ENCODE measurements at regions not wholly inside any gene's neighbourhood (a gene's known extent, or its start where the extent isn't known, plus 50 kb on each side); places are given as distances from the start of the nearest gene placed in this dataset.

DNA sequence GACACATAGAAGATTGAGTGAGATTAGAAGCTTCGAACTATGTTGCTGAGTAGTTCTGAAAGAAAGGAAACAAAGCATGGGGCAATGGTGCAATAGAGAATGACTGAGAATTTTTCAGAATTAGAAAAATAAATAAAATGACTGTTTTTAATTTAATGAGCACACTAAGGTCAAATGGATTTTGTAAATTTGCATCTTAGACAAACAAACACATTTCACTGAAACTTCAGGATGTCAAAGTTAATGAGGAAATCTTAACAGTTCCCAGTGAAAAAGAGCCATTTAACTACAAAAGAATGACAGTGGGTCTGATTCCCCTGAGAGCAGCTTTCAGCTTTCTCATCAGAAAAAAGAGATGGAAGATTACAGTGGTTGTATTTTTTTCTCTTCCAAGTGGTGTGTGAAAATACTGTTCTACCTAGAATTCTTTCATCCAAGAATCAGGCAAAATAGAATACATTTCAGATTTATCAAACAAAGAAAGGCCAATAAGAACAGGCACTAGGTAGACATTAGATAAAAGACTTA lies 591.9 kb downstream of the SEMA5A start:
- no peaks in the 10 kb centered on the region for H4K20me1 ChIP-seq (ENCODE audit: control insufficient read depth, insufficient read depth, low read depth, low read length)
- no peaks in the 10 kb centered on the region for H3K9me3 ChIP-seq (ENCODE audit: control insufficient read depth, insufficient read depth, low read length)
- TF ChIP-seq, protein P1, sequence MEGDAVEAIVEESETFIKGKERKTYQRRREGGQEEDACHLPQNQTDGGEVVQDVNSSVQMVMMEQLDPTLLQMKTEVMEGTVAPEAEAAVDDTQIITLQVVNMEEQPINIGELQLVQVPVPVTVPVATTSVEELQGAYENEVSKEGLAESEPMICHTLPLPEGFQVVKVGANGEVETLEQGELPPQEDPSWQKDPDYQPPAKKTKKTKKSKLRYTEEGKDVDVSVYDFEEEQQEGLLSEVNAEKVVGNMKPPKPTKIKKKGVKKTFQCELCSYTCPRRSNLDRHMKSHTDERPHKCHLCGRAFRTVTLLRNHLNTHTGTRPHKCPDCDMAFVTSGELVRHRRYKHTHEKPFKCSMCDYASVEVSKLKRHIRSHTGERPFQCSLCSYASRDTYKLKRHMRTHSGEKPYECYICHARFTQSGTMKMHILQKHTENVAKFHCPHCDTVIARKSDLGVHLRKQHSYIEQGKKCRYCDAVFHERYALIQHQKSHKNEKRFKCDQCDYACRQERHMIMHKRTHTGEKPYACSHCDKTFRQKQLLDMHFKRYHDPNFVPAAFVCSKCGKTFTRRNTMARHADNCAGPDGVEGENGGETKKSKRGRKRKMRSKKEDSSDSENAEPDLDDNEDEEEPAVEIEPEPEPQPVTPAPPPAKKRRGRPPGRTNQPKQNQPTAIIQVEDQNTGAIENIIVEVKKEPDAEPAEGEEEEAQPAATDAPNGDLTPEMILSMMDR (IDR thresholded peaks at IDR 0.05; ENCODE audit: low read depth, low read length, poor library complexity, severe bottlenecking), result no peak
- no peak for TF ChIP-seq EZH2phosphoT487 (IDR thresholded peaks at IDR 0.05; ENCODE audit: borderline replicate concordance, low read length)
- H3K36me3 ChIP-seq (ENCODE audit: control insufficient read depth, low read length), result no peaks in the 10 kb centered on the region
- no peaks in the 10 kb centered on the region for H3K27me3 ChIP-seq (ENCODE audit: control insufficient read depth, low read length)
- peaks cover 25% of the 10 kb centered on the region for H3F3A ChIP-seq (ENCODE audit: control insufficient read depth, insufficient read depth)
- H3K4me1 ChIP-seq (ENCODE audit: control insufficient read depth, low read length), result peaks cover 59% of the 10 kb centered on the region
- peak overlapping the region; percentile 24; the same call in 1 of the 2 replicates for H3K4me3 ChIP-seq (ENCODE audit: low read length)
- no peaks in the 10 kb centered on the region for H3K79me2 ChIP-seq (ENCODE audit: control insufficient read depth, low read length)
- H3K9me2 ChIP-seq (replicated peaks; ENCODE audit: control insufficient read depth, low read length), result no peaks in the 10 kb centered on the region
- H3K27ac ChIP-seq (ENCODE audit: low read depth, low read length), result peak overlapping the region; percentile 88
- H3K4me2 ChIP-seq (ENCODE audit: low read length), result peak overlapping the region; percentile 51; the same call in 1 of the 2 replicates

DNA sequence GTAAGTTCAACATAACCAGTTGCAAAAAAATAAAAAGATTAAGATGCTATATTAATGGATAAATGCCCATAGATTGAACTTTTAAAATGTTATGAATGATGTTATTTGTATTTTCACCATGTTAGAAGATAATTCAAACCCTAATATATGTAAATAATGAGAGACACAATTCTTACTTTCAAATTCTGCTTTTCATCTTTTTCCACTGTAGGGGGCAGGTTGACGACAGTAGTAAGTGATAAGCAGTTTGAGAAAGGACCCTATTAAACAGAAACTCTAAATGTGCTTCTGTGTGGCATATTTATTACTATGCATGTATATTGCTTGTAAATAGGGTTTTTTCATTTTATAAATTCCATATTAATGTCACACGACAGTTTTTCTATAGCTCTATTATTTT lies 591.1 kb downstream of the SEMA5A start:
- no peaks in the 10 kb centered on the region for H3K36me3 ChIP-seq (ENCODE audit: control insufficient read depth, low read length)
- no peak overlapping the region for H3K27ac ChIP-seq (ENCODE audit: low read depth, low read length)
- H3K79me2 ChIP-seq (ENCODE audit: control insufficient read depth, low read length), result no peaks in the 10 kb centered on the region
- TF ChIP-seq, protein P1 (IDR thresholded peaks at IDR 0.05; ENCODE audit: low read depth, low read length, poor library complexity, severe bottlenecking), result no peak
- TF ChIP-seq EZH2phosphoT487 (IDR thresholded peaks at IDR 0.05; ENCODE audit: borderline replicate concordance, low read length), result no peak
- H3K27me3 ChIP-seq (ENCODE audit: control insufficient read depth, low read length), result no peaks in the 10 kb centered on the region
- H3K4me3 ChIP-seq (ENCODE audit: low read length), result no peak overlapping the region
- peaks cover 51% of the 10 kb centered on the region for H3K4me1 ChIP-seq (ENCODE audit: control insufficient read depth, low read length)
- no peak overlapping the region for H3K4me2 ChIP-seq (ENCODE audit: low read length)
- peaks cover 25% of the 10 kb centered on the region for H3F3A ChIP-seq (ENCODE audit: control insufficient read depth, insufficient read depth)
- H4K20me1 ChIP-seq (ENCODE audit: control insufficient read depth, insufficient read depth, low read depth, low read length), result no peaks in the 10 kb centered on the region
- H3K9me2 ChIP-seq (replicated peaks; ENCODE audit: control insufficient read depth, low read length), result no peaks in the 10 kb centered on the region
- no peaks in the 10 kb centered on the region for H3K9me3 ChIP-seq (ENCODE audit: control insufficient read depth, insufficient read depth, low read length)

DNA sequence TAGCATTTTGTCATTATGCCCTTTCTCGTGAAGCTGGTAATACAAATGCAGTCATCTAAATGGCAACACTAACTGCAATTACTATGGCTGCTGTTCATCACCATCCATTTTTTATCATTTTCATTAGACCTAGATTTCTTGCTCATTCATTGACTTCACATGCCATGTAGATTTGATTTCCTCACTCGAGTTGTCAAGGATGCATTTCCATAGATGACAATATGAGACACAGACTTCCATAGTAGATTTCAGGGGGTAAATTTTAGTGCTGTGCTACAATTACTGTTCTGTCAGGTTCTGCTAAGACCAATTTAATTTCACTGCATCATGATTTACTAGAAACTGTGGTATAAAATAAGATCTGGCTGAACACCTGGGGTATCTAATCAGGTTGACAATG lies 589.2 kb downstream of the SEMA5A start:
- TF ChIP-seq EZH2phosphoT487 (IDR thresholded peaks at IDR 0.05; ENCODE audit: borderline replicate concordance, low read length), result no peak
- TF ChIP-seq, protein P1 (IDR thresholded peaks at IDR 0.05; ENCODE audit: low read depth, low read length, poor library complexity, severe bottlenecking), result no peak
- Histone ChIP-seq H3K4me1 (ENCODE audit: control insufficient read depth, low read length) (peaks cover 32% of the 10 kb centered on the region), H3K4me2 (ENCODE audit: low read length) (no peak overlapping the region), H3K9me2 (replicated peaks; ENCODE audit: control insufficient read depth, low read length) (no peaks in the 10 kb centered on the region), H3K9me3 (ENCODE audit: control insufficient read depth, insufficient read depth, low read length) (no peaks in the 10 kb centered on the region), H3K4me3 (ENCODE audit: low read length) (no peak overlapping the region), H3K27me3 (ENCODE audit: control insufficient read depth, low read length) (no peaks in the 10 kb centered on the region), H3K36me3 (ENCODE audit: control insufficient read depth, low read length) (no peaks in the 10 kb centered on the region), H4K20me1 (ENCODE audit: control insufficient read depth, insufficient read depth, low read depth, low read length) (no peaks in the 10 kb centered on the region), H3K27ac (ENCODE audit: low read depth, low read length) (no peak overlapping the region), H3F3A (ENCODE audit: control insufficient read depth, insufficient read depth) (peaks cover 19% of the 10 kb centered on the region), H3K79me2 (ENCODE audit: control insufficient read depth, low read length) (no peaks in the 10 kb centered on the region)
